ENCODE measurements at regions not wholly inside any gene's neighbourhood (a gene's known extent, or its start where the extent isn't known, plus 50 kb on each side); places are given as distances from the start of the nearest gene placed in this dataset.

GRCh38 chr18:76145521-76146376 is 349.3 kb downstream of the ZNF516 start:
- no peak overlapping the region for H3K4me3 ChIP-seq
- DNase-seq (ENCODE audit: low spot score in 2 of 2) = no peak
- 56% methylated on average over 23 of the region's 23 CpGs for WGBS
- H3K4me1 ChIP-seq = no peaks in the 10 kb centered on the region
- no peak overlapping the region for H3K27ac ChIP-seq
- no peaks in the 10 kb centered on the region for H3K9me3 ChIP-seq
- TF ChIP-seq CTCF (IDR thresholded peaks at IDR 0.05) (no peak), POLR2AphosphoS5 (IDR thresholded peaks at IDR 0.05) (no peak), POLR2A (IDR thresholded peaks at IDR 0.05) (no peak), EP300 (IDR thresholded peaks at IDR 0.05) (no peak)
- H3K27me3 ChIP-seq = no peaks in the 10 kb centered on the region
- H3K36me3 ChIP-seq = no peaks in the 10 kb centered on the region

GRCh38 chr18:76144844-76145243 is 350.2 kb downstream of the ZNF516 start:
- Histone ChIP-seq H3K4me1 (no peaks in the 10 kb centered on the region), H3K4me3 (no peak overlapping the region), H3K27me3 (no peaks in the 10 kb centered on the region), H3K27ac (no peak overlapping the region), H3K36me3 (no peaks in the 10 kb centered on the region), H3K9me3 (no peaks in the 10 kb centered on the region)
- no peak for DNase-seq (ENCODE audit: low spot score in 2 of 2)
- TF ChIP-seq POLR2AphosphoS5 (IDR thresholded peaks at IDR 0.05) (no peak), EP300 (IDR thresholded peaks at IDR 0.05) (no peak), CTCF (IDR thresholded peaks at IDR 0.05) (no peak), POLR2A (IDR thresholded peaks at IDR 0.05) (no peak)
- WGBS = 80% methylated on average over 18 of the region's 18 CpGs

- 84% methylated on average over 2 of the region's 2 CpGs for WGBS
- Histone ChIP-seq H3K36me3 (no peaks in the 10 kb centered on the region), H3K4me3 (no peak overlapping the region), H3K9me3 (no peaks in the 10 kb centered on the region), H3K27me3 (no peaks in the 10 kb centered on the region), H3K27ac (no peak overlapping the region), H3K4me1 (no peaks in the 10 kb centered on the region)
- no peak for DNase-seq (ENCODE audit: low spot score in 2 of 2)
- TF ChIP-seq EP300 (IDR thresholded peaks at IDR 0.05) (no peak), POLR2A (IDR thresholded peaks at IDR 0.05) (no peak), CTCF (IDR thresholded peaks at IDR 0.05) (no peak), POLR2AphosphoS5 (IDR thresholded peaks at IDR 0.05) (no peak)
Measured at GRCh38 chr18:76142611-76143010, 352.4 kb downstream of the ZNF516 start.

GRCh38 chr18:76139844-76140243 is 355.2 kb downstream of the ZNF516 start:
- Histone ChIP-seq H3K9me3 (no peaks in the 10 kb centered on the region), H3K36me3 (no peaks in the 10 kb centered on the region), H3K4me3 (no peak overlapping the region), H3K27ac (no peak overlapping the region), H3K4me1 (no peaks in the 10 kb centered on the region), H3K27me3 (no peaks in the 10 kb centered on the region)
- WGBS = no CpG with 5 or more reads among the region's 1 CpG
- no peak for DNase-seq (ENCODE audit: low spot score in 2 of 2)
- TF ChIP-seq EP300 (IDR thresholded peaks at IDR 0.05) (no peak), POLR2AphosphoS5 (IDR thresholded peaks at IDR 0.05) (no peak), POLR2A (IDR thresholded peaks at IDR 0.05) (no peak), CTCF (IDR thresholded peaks at IDR 0.05) (no peak)

- no peak overlapping the region for H3K4me3 ChIP-seq
- no peaks in the 10 kb centered on the region for H3K27me3 ChIP-seq
- no peaks in the 10 kb centered on the region for H3K4me1 ChIP-seq
- no peaks in the 10 kb centered on the region for H3K36me3 ChIP-seq
- no peak for TF ChIP-seq POLR2AphosphoS5 (IDR thresholded peaks at IDR 0.05)
- no peak for TF ChIP-seq EP300 (IDR thresholded peaks at IDR 0.05)
- no peak for TF ChIP-seq CTCF (IDR thresholded peaks at IDR 0.05)
- TF ChIP-seq POLR2A (IDR thresholded peaks at IDR 0.05) = no peak
- H3K9me3 ChIP-seq = no peaks in the 10 kb centered on the region
- no peak for DNase-seq (ENCODE audit: low spot score in 2 of 2)
- H3K27ac ChIP-seq = no peak overlapping the region
- WGBS = 84% methylated on average over 6 of the region's 6 CpGs
Measured at GRCh38 chr18:76137216-76137615, 357.8 kb downstream of the ZNF516 start.

All from suprapubic skin (tissue), 4 donors.